G401 (cell line): ENCODE measurements at regions not wholly inside any gene's neighbourhood (a gene's known extent, or its start where the extent isn't known, plus 50 kb on each side); places are given as distances from the start of the nearest gene placed in this dataset.

Experiments
- DNase-seq: peaks from one replicate; pipeline ENCODE4 v3.0.0-alpha.2; 2015; ENCODE audit warnings: low spot score
- in situ Hi-C: cut with HindIII; loops from 2 replicates; pipeline ENCODE4 v1.10.0; 2016; ENCODE audit warnings: low sequenced_read_pairs, mixed read lengths

- DNase-seq, result no peak
- in situ Hi-C loops, result no loop called here
Observed at GRCh38 chr2:181364492-181365170, 92.6 kb upstream of the ITGA4 start.

DNA sequence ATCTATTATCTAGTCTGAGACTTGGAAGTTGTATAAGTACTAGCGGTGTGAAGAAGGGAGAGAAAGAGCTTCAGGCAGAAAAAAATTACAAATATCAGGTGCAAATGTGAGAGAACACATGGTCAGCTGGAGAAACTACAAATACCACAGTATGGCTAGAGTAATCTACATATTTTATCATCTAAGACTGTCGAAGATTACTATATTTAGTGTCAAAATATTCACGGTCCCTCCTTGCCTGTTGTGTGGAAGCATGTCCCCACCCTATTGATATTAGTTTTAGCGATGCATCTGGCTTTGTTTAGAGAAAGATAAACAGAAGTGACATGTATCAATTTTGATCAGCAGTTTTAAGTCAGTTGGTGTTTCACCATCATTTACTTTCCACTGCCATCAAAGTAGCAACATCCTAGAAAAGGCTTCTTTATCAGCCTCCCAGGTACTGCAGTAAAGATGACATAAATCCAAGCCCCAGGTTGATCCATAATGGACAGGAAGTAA lies 90.5 kb upstream of the ITGA4 start:
- no peak for DNase-seq
- in situ Hi-C loops, result no loop called here

- in situ Hi-C loops, result no loop called here
- DNase-seq, result no peak
Observed at GRCh38 chr2:181367411-181367810, 89.8 kb upstream of the ITGA4 start.

DNA sequence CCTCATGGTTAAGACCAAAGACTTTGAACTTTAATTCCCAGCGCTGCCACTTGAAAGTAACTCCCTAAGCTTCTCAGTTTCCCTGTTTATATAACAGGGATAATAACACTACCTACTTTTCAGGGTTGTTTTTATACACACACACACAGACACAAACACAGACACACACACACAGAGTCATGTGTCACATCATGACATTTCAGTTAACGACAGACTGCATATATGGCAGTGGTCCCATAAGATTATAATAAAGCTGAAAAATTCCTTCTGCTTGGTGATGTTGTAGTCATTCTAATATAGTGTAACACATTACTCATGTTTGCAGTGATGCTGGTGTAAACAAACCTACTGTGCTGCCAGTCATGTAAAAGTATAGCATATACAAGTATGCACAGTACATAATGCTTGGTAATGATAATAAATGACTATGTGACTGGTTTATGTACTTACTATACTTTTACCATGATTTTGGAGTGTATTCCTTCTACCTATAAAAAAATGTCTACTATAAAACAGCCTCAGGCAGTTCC lies 89.2 kb upstream of the ITGA4 start:
- no peak for DNase-seq
- in situ Hi-C loops, result no loop called here

DNA sequence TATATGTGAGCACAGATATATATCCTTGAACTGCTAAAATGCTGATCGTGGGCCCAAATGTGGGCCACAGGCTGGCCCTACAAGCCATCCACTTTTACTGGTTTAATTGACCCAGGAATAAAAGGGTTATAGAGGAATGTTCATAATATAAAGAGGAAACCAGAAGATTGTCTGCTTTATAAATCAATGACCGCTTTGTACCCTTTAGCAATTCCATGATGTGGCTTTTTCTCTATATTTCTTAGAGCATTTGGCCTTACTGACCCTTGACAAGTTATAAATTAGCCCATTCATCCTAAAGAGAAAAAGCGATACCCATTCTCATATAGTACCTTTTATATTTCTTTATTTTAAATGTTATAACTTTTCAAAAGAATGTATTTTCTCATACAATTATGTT lies 87.1 kb upstream of the ITGA4 start:
- in situ Hi-C loops, result no loop called here
- no peak for DNase-seq

GRCh38 chr2:181371195-181371594 lies 86.0 kb upstream of the ITGA4 start:
- in situ Hi-C loops, result no loop called here
- DNase-seq, result no peak

DNA sequence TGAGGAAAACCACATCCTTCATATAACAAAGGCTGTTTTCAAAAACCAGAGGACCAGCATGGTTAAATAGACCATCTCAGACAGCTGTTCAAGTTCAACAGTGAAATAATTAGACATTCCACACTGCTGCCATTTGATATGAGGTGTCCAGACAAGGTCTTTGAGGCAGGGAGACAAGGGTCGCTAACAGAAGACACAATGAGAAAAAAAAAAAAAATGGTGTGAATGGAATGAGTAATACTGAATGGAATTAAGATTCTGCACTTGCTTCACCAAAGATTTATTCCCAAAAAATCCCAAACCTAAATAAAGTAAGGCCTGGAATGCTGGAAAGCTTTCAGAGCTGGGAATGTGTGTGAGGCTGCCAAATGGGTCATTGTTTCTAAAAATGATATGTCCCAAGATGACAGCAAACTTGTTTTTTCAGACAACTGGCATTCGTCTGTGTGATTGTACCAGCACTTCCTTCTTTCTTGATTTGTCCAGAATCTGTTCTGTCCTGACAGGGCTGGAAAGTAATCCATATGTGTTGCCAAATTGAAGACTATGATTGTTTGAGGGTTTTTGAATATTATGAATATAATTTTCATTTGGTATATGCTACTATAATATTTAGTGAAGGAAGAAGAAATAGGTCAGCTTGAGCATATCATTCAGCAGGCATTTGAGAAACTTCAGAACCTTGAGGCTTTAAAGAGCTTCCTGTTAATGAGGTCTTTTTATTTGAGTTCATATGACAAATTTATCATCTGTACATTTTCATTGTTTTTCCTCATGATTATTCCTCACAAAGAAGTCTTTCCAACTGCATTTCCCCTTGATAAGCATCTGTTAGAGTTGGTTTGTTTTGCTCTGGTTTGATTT lies 85.2 kb upstream of the ITGA4 start:
- DNase-seq, result peak; percentile 8
- in situ Hi-C loops, result no loop called here

GRCh38 chr2:181372646-181373040 lies 84.5 kb upstream of the ITGA4 start:
- no peak for DNase-seq
- in situ Hi-C loops, result no loop called here

GRCh38 chr2:181374781-181375675 lies 82.2 kb upstream of the ITGA4 start:
- in situ Hi-C loops, result no loop called here
- DNase-seq, result no peak

DNA sequence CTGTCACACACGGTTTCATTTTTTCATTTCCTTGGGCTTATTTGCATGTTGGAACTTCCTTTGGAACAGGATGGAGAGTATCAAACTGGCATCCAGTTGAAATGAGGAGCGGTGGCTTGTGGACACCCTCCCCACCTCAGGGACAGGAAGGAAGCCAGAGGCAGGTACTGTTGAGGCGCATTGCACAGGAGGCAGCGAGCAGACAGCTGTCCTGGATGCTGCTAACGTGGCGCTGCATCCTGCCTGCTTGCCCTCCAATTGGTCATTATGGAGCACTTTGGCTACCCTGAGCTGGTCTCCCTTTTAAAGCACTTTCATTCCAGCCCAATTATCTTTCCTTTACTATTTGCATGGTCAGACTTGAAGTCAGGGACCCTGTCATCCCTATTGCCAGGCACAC lies 80.7 kb upstream of the ITGA4 start:
- in situ Hi-C loops, result no loop called here
- DNase-seq, result no peak

- no peak for DNase-seq
- in situ Hi-C loops, result no loop called here
Observed at GRCh38 chr2:181376999-181377398, 80.2 kb upstream of the ITGA4 start.

DNA sequence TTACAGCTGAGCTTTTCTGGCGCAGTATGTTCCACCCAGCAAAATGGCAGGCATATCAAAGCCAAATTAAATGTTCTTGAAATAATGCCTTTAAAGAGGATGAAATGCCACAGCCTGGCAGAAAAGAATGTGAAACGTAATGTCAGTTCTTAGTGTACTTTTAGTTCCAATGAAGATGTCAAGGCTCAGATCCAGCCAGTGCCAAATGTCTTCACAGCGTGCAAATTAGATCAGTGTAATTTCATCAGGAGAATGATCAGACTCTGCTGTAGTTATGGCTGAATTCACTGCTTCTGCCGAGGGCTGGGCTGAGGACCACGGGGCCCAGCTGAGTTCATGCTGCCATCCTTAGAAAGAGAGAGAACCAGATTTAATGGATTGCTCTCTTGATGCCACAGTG lies 78.7 kb upstream of the ITGA4 start:
- in situ Hi-C loops, result no loop called here
- DNase-seq, result peak; percentile 30

DNA sequence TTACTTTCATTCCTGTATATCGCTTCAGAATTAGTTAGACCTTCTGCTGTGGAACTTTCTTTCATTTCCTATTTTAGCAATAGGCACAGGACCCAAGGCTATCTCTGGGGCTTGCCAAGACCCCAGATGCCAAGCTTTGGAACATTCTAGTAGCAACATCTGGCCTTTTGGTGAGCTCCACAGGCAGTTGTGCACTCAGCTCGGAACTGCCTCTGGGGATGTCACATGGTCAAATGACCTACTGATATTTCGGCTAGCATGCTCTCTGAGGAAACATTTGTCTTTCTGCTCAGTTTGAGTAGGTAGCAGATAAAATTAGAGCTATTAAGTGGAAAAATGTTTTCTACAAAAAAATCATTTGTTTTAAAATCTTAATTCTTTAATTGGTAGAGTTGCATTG lies 76.6 kb upstream of the ITGA4 start:
- in situ Hi-C loops, result no loop called here
- no peak for DNase-seq

GRCh38 chr2:181384923-181385322 lies 72.3 kb upstream of the ITGA4 start:
- DNase-seq, result no peak
- in situ Hi-C loops, result no loop called here

GRCh38 chr2:181389524-181389923 lies 67.7 kb upstream of the ITGA4 start:
- in situ Hi-C loops, result no loop called here
- no peak for DNase-seq

DNA sequence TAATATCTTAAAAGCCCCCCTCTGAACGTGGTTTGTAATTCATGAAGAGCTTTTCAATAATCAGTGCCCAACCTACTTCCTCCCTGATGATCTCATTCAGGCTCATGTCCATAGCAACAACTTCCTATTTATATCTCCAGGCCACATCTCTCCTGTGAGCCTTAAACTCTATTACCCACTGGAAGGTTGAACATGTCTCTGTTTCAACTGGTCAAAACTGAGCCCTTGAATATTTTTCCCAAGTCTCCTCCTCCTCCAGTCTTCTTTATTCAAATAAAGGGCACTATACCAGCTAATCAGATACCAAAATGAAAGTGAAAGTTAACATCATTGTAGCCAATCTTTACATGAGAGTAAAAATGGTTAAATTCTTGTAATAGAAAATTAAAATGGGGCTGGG lies 63.7 kb upstream of the ITGA4 start:
- in situ Hi-C loops, result no loop called here
- no peak for DNase-seq

DNA sequence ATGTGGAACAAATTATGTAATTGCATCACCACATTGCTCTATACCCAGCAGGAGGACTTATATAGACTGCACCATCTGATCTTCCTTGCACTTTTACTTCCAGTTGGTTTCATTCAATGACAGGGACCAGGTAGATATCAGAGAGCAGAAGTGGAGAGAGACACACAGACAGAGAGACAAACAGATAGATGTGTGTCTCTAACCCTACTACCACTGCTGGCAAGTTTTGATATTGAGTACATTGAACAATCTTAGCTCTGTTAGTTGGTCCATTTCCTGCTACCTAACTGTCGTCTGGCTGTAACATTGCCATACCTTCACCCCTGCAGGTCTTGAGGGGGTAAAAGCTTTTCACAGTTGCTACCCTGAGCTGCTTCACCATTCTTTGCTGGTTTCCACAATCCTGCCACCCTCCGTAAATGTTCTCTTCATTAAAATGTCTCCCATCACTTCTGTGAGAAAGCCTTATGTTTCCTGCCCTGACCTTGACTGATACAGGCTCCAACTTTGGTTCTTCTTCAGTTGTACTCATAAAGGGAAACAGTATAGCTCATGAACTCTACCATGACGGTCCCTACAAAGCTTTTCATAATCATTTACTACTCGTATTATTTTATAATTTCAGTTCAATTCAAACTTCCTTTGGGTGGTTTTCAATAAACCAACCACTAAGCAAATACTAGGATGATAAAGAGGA lies 62.3 kb upstream of the ITGA4 start:
- in situ Hi-C loops, result no loop called here

GRCh38 chr2:181395851-181396250 lies 61.3 kb upstream of the ITGA4 start:
- in situ Hi-C loops, result no loop called here
- DNase-seq, result no peak

More for the DNA sequence above, 62.3 kb upstream of the ITGA4 start:
- DNase-seq, result no peak
